Panc1 (cell line): ENCODE measurements at regions not wholly inside any gene's neighbourhood (a gene's known extent, or its start where the extent isn't known, plus 50 kb on each side); places are given as distances from the start of the nearest gene placed in this dataset.

ENCODE experiments used
- ATAC-seq: fragments of 200-7000 bp; cut with Tn5 transposase; 2 replicates; pipeline ENCODE4 v1.9.1; 2020; ENCODE audit warnings: mild to moderate bottlenecking, moderate library complexity
- BruUV-seq: library from RNA; stranded (reverse); fragments of 400-500 nt; replicated peaks from 2 replicates; lab custom pipeline; 2021; lab: Mats Ljungman, UMichigan
- CTCF ChIA-PET: fragments of 300-600 bp; sonication (Branson Sonifier 250); formaldehyde crosslinking; loops from one replicate; lab custom pipeline; 2022; ENCODE audit warnings: antibody characterized with exemption; lab: Charles Lee
- POLR2A ChIA-PET: fragments of 300-600 bp; sonication (Branson Sonifier 250); formaldehyde crosslinking; loops from one replicate; lab custom pipeline; 2022; ENCODE audit warnings: antibody characterized with exemption; lab: Charles Lee
- DNase-seq: peaks from one replicate; pipeline ENCODE4 v3.0.0-alpha.2; 2010; ENCODE audit warnings: low read depth, low spot score
- H3K27ac ChIP-seq: 2 replicates; pipeline ENCODE4 v1.5.1; 2011; ENCODE audit warnings: mild to moderate bottlenecking, low read length, inconsistent platforms
- H3K27me3 ChIP-seq: fragments of 200-500 bp; sonication (Bioruptor generic); 2 replicates; pipeline ENCODE4 v1.6.0; 2014; ENCODE audit warnings: low read length, inconsistent platforms; ENCODE audit not compliant: control insufficient read depth, insufficient read depth
- H3K36me3 ChIP-seq: fragments of 200-500 bp; sonication (Bioruptor generic); 2 replicates; pipeline ENCODE4 v1.5.1; 2014; ENCODE audit warnings: inconsistent platforms, mild to moderate bottlenecking, low read length, moderate library complexity; ENCODE audit not compliant: control insufficient read depth, insufficient read depth
- H3K4me1 ChIP-seq: 2 replicates; pipeline ENCODE4 v1.5.1; 2011; ENCODE audit warnings: inconsistent platforms, mild to moderate bottlenecking, low read length, moderate library complexity; ENCODE audit not compliant: control insufficient read depth, insufficient read depth
- H3K4me3 ChIP-seq, 2 experiments: 2 replicates each; pipeline ENCODE4 v1.5.1; 2011 to 2012; ENCODE audit warnings: low read depth in 2 of 2, low read length in 2 of 2, mild to moderate bottlenecking in 2 of 2, inconsistent platforms in 1 of 2, moderate library complexity in 1 of 2
- H3K9me3 ChIP-seq: fragments of 200-500 bp; sonication (Bioruptor generic); 2 replicates; pipeline ENCODE4 v1.5.1; 2014; ENCODE audit warnings: low read depth, mild to moderate bottlenecking, inconsistent platforms, low read length, moderate library complexity; ENCODE audit not compliant: control insufficient read depth, insufficient read depth
- POLR2AphosphoS5 ChIP-seq: IDR thresholded peaks from 2 replicates; pipeline ENCODE4 v1.6.1; 2012; ENCODE audit warnings: mild to moderate bottlenecking, low read depth, low read length, moderate library complexity
- SIN3A ChIP-seq: IDR thresholded peaks from 2 replicates; pipeline ENCODE4 v1.6.1; 2012; ENCODE audit warnings: low read depth, mild to moderate bottlenecking, low read length, moderate library complexity, borderline replicate concordance; ENCODE audit not compliant: insufficient read depth
- TCF7L2 ChIP-seq: IDR thresholded peaks from 2 replicates; pipeline ENCODE4 v1.6.1; 2011; ENCODE audit warnings: mild to moderate bottlenecking, low read depth, low read length, inconsistent platforms
- in situ Hi-C: cut with HindIII; loops from 2 replicates; pipeline ENCODE4 v1.10.0; 2016; ENCODE audit warnings: low sequenced_read_pairs, low pct_unique_long_range_greater_than_20kb
- intact Hi-C: fragments of 100-400 bp; cut with micrococcal nuclease; formaldehyde crosslinking; loops from one replicate; pipeline ENCODE4 v1.10.0; 2022; ENCODE audit not compliant: unreplicated experiment
- TF ChIP-seq, protein P1 (sequence below), 2 experiments: IDR thresholded peaks; 2 replicates each; pipeline ENCODE4 v1.6.1; 2011 to 2012; ENCODE audit warnings: low read depth in 2 of 2, control low read depth in 1 of 2, low read length in 1 of 2, mild to moderate bottlenecking in 1 of 2, moderate library complexity in 1 of 2; ENCODE audit not compliant: insufficient read depth in 1 of 2
- TF ChIP-seq, protein P2 (sequence below): fragments of 450-650 bp; IDR thresholded peaks from 2 replicates; pipeline ENCODE4 v1.5.1; 2017; ENCODE audit warnings: mild to moderate bottlenecking

DNA sequence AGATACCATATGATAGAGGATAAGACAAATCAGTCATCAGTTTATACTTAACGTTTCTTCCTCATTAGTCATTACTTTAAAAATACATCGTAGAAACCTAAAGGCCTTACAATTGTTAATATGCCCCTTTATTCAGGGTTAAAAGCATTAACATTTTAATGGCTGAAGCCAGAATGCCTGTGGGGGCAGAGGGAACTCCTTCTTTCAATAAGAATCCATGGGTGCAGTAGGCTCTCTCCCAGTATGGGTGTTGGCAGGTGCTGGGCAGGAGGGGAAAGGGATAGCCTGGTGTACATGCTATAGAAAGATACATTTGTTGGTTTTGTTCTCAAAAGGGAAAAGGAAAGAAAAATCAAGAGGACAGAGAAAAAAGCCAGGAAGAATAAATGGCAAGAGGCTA lies 1035.7 kb upstream of the POU3F3 start:
- in situ Hi-C loops (no loop called here), intact Hi-C loops (no loop called here)
- no peak for DNase-seq
- no TSS peak for BruUV-seq
- Histone ChIP-seq H3K36me3 (no peaks in the 10 kb centered on the region), H3K4me1 (no peaks in the 10 kb centered on the region), H3K27me3 (no peaks in the 10 kb centered on the region), H3K4me3 (no peak overlapping the region), H3K9me3 (no peaks in the 10 kb centered on the region), H3K27ac (no peak overlapping the region)
- TF ChIP-seq POLR2AphosphoS5 (no peak), SIN3A (no peak), TCF7L2 (no peak)
- TF ChIP-seq, protein P1, sequence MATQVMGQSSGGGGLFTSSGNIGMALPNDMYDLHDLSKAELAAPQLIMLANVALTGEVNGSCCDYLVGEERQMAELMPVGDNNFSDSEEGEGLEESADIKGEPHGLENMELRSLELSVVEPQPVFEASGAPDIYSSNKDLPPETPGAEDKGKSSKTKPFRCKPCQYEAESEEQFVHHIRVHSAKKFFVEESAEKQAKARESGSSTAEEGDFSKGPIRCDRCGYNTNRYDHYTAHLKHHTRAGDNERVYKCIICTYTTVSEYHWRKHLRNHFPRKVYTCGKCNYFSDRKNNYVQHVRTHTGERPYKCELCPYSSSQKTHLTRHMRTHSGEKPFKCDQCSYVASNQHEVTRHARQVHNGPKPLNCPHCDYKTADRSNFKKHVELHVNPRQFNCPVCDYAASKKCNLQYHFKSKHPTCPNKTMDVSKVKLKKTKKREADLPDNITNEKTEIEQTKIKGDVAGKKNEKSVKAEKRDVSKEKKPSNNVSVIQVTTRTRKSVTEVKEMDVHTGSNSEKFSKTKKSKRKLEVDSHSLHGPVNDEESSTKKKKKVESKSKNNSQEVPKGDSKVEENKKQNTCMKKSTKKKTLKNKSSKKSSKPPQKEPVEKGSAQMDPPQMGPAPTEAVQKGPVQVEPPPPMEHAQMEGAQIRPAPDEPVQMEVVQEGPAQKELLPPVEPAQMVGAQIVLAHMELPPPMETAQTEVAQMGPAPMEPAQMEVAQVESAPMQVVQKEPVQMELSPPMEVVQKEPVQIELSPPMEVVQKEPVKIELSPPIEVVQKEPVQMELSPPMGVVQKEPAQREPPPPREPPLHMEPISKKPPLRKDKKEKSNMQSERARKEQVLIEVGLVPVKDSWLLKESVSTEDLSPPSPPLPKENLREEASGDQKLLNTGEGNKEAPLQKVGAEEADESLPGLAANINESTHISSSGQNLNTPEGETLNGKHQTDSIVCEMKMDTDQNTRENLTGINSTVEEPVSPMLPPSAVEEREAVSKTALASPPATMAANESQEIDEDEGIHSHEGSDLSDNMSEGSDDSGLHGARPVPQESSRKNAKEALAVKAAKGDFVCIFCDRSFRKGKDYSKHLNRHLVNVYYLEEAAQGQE (IDR thresholded peaks at IDR 0.05; ENCODE audit: insufficient read depth in 1 of 2, low read depth in 2 of 2, low read length in 1 of 2) = no peak
- TF ChIP-seq, protein P2, sequence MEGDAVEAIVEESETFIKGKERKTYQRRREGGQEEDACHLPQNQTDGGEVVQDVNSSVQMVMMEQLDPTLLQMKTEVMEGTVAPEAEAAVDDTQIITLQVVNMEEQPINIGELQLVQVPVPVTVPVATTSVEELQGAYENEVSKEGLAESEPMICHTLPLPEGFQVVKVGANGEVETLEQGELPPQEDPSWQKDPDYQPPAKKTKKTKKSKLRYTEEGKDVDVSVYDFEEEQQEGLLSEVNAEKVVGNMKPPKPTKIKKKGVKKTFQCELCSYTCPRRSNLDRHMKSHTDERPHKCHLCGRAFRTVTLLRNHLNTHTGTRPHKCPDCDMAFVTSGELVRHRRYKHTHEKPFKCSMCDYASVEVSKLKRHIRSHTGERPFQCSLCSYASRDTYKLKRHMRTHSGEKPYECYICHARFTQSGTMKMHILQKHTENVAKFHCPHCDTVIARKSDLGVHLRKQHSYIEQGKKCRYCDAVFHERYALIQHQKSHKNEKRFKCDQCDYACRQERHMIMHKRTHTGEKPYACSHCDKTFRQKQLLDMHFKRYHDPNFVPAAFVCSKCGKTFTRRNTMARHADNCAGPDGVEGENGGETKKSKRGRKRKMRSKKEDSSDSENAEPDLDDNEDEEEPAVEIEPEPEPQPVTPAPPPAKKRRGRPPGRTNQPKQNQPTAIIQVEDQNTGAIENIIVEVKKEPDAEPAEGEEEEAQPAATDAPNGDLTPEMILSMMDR = no peak
- ChIA-PET CTCF (no interaction called here), POLR2A (interaction anchor here (0.7 kb wide), 1 partner anchor 25 kb away, joined by 3 read pairs; no protein-coding TSS in a partner anchor)
- no peak for ATAC-seq

DNA sequence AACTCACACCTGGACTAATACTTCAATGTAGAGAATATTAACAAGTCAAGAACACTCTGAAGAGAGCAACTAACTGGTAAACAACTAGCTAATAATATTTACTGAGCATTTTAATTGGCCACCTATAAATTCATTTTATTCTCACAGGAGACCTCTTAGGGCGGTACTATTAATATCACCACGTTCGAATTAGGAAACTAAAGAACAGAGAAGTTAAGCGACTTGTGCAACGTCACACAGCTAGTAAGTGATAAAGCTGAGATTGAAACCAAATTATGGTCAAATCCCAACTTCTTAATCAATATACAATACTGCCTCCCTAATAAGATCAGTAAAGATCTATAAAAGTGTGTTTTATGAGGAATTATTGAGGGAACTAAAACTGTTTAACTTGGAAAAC lies 1034.3 kb upstream of the POU3F3 start:
- ChIA-PET POLR2A (no interaction called here), CTCF (no interaction called here)
- intact Hi-C loops (no loop called here), in situ Hi-C loops (no loop called here)
- Histone ChIP-seq H3K27ac (no peak overlapping the region), H3K4me1 (no peaks in the 10 kb centered on the region), H3K27me3 (no peaks in the 10 kb centered on the region), H3K36me3 (no peaks in the 10 kb centered on the region), H3K9me3 (no peaks in the 10 kb centered on the region), H3K4me3 (no peak overlapping the region)
- ATAC-seq = no peak
- TF ChIP-seq, protein P2 = no peak
- no peak for TF ChIP-seq POLR2AphosphoS5
- TF ChIP-seq, protein P1 (IDR thresholded peaks at IDR 0.05; ENCODE audit: insufficient read depth in 1 of 2, low read depth in 2 of 2, low read length in 1 of 2) = no peak
- TF ChIP-seq TCF7L2 = no peak
- no peak for TF ChIP-seq SIN3A
- no TSS peak for BruUV-seq
- no peak for DNase-seq
